ENCODE measurements at regions not wholly inside any gene's neighbourhood (a gene's known extent, or its start where the extent isn't known, plus 50 kb on each side); places are given as distances from the start of the nearest gene placed in this dataset.

- TF ChIP-seq CTCF (IDR thresholded peaks at IDR 0.05; ENCODE audit: low read depth, low read length, missing input control) (no peak), REST (IDR thresholded peaks at IDR 0.05) (no peak), RXRA (IDR thresholded peaks at IDR 0.05) (no peak), RAD21 (IDR thresholded peaks at IDR 0.05) (no peak), TAF1 (conservative IDR thresholded peaks at IDR 0.05) (no peak), JUND (IDR thresholded peaks at IDR 0.05) (no peak)
- TF ChIP-seq, protein P1, sequence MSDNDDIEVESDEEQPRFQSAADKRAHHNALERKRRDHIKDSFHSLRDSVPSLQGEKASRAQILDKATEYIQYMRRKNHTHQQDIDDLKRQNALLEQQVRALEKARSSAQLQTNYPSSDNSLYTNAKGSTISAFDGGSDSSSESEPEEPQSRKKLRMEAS (IDR thresholded peaks at IDR 0.05), result no peak
These were observed 124.3 kb downstream of the PCDH10 start for GRCh38 chr4:133273401-133273800.
